Cardiac fibroblast (primary cell): ENCODE measurements at regions not wholly inside any gene's neighbourhood (a gene's known extent, or its start where the extent isn't known, plus 50 kb on each side); places are given as distances from the start of the nearest gene placed in this dataset.
"Not testable (repeated sequence)": the region's sequence is repeated elsewhere in the genome, so short reads cannot be mapped to it uniquely, and the experiment has no call there.

Source experiments
- DNase-seq, 2 donors: peaks; one replicate each; pipeline versions ENCODE4 v3.0.0 to v3.0.0-alpha.2; 2010; ENCODE audit warnings: low read depth in 2 of 2
- H3K4me3 ChIP-seq, 2 donors: replicated peaks in 1 of 2; 1 replicate in 1 of 2; 2 replicates in 1 of 2; pipeline ENCODE4 v1.5.1; 2011; ENCODE audit warnings: low read depth in 2 of 2, low read length in 2 of 2, mild to moderate bottlenecking in 2 of 2, moderate library complexity in 1 of 2

- DNase-seq, H3K4me3 ChIP-seq: not testable (repeated sequence)
These were observed 153.8 kb upstream of the PDCD2 start for GRCh38 chr6:170738263-170738662.

DNA sequence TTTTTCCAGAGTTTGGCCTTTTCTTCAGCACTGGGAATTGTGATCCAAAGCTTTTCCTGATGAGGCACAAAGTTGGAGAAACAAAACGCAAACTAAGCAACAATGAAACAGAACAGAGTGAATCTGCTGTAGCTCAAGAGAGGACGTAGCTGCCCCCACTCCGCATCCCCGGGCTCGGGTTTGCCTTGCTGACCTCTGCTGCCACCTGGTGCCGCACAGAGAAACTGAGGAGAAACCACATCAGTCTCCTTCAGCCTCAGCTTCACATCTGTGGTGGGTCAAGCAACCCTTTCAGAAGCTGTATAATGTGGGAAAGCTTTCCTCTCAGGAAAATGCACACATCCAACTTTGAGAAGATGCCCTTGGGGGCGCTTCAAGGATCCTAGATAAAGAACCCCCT lies 151.9 kb upstream of the PDCD2 start:
- H3K4me3 ChIP-seq, DNase-seq: not testable (repeated sequence)

GRCh38 chr6:170717082-170717481 lies 132.6 kb upstream of the PDCD2 start:
- H3K4me3 ChIP-seq, DNase-seq: not testable (repeated sequence)

DNA sequence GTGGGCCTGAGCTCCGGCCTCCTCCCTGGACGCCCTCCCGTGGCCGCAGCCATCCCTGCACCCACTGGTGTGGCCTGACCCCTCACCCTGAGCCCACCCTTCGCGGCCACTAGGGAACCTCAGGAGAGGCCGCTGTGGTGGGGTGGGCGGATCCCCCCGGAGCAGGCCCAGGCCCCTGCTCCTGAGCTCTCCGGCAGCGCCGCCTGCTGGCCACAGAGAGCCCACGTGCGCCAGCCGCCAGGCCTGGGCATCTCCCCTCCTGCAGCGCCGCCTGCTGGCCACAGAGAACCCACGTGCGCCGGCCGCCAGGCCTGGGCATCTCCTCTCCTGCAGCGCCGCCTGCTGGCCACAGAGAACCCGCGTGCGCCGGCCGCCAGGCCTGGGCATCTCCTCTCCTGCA lies 128.3 kb upstream of the PDCD2 start:
- H3K4me3 ChIP-seq, DNase-seq: not testable (repeated sequence)

GRCh38 chr6:170700178-170700577 lies 115.7 kb upstream of the PDCD2 start:
- DNase-seq, result peak in 1 of 2 donors; percentile 1
- not testable (repeated sequence) for H3K4me3 ChIP-seq
